EH (cell line): ENCODE measurements at regions not wholly inside any gene's neighbourhood (a gene's known extent, or its start where the extent isn't known, plus 50 kb on each side); places are given as distances from the start of the nearest gene placed in this dataset.

ENCODE experiments used
- DNase-seq: peaks from one replicate; pipeline ENCODE4 v3.0.0-alpha.2; 2015; ENCODE audit warnings: low read depth

DNA sequence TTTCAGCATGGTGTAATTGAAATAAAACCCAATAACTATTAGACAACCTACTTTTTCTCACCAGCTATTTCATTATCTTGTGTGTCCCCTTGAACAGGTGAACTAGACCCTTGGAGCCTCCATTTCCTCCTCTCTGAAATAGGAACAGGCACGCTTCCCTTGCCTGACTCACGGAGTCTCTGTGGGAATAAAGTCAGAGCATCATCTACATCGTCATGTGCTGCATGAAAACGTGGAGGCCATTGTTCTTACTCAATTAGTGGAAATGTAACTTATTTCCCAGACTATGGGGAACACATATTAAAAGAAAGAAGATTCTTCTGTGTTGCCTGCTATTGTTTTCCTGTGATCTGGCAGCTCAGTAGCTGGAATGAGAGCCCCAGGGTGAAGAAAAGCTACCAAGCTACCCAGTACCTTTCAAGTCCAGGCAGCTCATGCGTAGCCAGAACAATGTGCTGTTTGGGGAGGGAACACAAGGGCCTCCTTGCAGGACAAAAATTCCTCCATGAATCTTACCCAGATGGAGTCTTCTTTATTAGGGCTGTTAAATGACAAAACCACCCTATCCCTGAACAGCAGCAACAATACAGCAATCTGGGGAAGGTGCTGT is 59.8 kb downstream of the SOX11 start:
- no peak for DNase-seq

GRCh38 chr2:5756272-5756671 is 64.1 kb downstream of the SOX11 start:
- DNase-seq: no peak

DNA sequence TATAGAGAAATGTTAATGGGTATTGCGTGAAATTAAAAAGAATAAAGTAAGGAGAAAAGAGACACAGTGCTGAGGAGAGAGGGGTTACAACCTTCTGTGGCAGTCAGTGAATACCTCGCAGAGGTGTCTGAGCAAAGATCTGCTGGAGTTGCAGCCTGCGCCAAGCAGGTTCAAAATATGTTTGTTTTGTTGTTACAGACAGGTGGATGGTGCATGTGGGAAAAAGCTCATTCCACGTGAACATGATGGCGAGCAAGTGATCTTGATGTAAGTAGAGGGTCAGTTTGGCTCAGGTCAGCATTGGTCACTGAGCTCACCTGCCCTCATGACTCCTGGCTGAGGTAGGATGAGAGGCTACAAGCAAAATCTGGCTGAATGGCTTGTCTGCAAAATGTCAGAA is 66.2 kb downstream of the SOX11 start:
- DNase-seq: no peak

DNA sequence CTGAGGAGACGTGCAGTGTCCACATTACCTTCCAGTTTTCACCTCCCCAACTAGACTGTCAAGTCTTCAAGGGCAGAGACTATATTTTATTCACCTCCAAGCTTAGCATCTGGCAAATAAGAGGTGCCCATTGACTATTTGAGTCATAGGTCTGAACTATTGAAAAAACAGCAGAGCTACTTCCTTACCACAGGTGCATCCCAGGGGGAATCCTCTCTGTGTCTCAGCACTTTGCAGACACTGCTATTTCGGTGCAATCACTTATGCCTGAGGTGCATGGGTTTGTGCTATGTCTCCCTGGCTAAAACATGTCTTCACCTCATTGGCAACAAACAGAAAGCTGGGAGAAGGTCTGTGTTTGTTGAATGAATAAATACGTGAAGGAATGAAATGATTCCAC is 67.8 kb downstream of the SOX11 start:
- DNase-seq: no peak

- DNase-seq: no peak
These were observed 71.3 kb downstream of the SOX11 start for GRCh38 chr2:5763531-5763930.

DNA sequence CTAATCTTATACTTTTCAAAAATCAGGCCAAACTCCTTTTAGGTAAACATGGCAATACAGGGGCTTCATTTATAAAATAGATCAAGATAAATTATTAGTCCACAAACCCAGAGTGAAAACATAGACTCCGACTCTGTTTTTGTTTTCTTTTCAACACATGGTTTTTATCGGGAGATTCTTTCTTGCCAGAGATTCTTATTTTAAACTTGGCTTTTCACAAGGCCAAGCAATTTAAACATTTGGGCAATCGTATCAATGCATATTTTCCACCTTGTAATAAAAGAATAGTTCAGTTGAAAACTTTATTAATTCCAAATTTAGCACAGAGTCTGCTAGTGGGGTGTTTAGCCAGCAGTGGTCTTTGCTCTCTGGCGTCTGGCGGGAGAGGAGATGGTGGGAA is 71.9 kb downstream of the SOX11 start:
- DNase-seq: no peak

- peak; percentile 9 for DNase-seq
These were observed 73.9 kb downstream of the SOX11 start for GRCh38 chr2:5766056-5766455.

DNA sequence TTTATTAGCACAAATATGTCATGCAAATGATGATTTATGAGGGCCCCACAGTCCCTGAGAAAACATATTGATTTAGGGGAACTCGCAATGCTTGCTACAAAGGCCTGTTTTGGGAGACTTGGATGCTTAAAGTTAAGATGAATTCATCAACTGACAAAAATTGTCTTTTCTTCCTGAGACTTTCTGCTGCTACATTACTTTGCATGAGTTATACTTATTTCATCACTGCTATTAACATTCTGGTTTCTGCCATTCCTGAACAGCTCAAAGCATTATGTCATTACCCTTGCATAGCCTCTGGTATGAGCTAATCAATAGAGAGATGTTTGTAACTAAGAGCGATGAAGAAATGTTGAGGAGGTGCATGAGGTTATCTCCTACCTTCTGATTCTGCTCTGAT is 74.4 kb downstream of the SOX11 start:
- peak; percentile 0 for DNase-seq

GRCh38 chr2:5777131-5777535 is 84.9 kb downstream of the SOX11 start:
- no peak for DNase-seq

DNA sequence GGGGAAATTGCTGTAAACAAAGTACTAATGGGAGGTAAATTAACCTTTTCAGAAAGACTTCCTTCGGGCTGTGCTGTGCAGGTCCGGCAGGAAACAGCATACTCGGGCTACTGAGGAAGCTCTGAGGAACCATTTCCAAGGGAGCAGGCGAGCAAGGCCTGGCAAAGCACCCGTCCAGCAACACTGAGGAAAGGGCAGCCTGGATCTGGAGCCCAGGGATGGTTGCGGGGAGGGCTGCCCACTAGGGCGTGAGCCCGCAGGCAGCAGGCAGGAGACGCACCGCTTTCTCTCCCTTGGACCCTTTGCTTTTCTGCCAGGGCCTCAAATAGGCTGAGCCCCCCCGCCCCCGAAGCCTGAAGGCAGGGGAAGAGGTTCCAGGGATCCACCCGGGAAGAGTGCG is 89.5 kb downstream of the SOX11 start:
- DNase-seq: no peak

DNA sequence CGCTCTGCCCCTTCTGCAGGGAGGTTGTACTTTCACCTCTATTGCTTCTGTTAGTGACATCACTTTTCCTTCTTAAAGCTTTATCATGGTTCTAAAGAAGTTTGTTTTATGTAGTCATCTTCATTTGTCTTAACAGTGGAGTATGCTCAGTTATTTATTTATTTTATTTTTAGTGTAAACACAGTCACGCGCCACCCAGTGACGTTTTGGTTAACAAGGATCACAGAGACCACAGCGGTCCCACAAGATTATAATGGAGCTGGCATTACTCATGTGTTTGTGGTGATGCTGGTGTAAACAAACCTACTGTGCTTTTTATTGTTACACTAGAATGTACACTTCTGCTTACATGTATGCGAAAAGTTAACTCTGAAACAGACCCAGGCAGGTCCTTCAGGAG is 89.9 kb downstream of the SOX11 start:
- DNase-seq: no peak

GRCh38 chr2:5788447-5788846 is 96.3 kb downstream of the SOX11 start:
- DNase-seq: no peak

DNA sequence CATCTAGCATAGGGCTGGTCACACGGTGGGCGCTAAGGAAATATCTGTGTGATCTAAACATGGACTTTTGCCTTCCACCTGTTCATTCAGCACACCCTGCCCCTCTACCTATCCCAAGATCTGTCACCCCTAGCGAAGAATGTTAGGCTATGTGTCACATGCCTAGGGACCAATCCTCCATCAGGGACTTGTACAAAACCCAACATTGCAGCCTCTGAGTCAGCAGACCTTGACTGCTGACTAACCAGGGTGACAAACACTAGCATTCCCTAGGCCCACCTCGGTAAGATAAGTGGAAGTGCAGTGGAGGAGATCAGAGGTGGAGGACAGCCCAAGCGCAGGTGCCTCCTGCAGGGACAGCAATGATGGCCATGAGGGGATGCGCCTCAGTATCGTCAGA is 99.2 kb downstream of the SOX11 start:
- DNase-seq: no peak

GRCh38 chr2:5794012-5794411 is 101.8 kb downstream of the SOX11 start:
- DNase-seq: no peak

- peak; percentile 11 for DNase-seq
These were observed 105.9 kb downstream of the SOX11 start for GRCh38 chr2:5798084-5798483.

DNA sequence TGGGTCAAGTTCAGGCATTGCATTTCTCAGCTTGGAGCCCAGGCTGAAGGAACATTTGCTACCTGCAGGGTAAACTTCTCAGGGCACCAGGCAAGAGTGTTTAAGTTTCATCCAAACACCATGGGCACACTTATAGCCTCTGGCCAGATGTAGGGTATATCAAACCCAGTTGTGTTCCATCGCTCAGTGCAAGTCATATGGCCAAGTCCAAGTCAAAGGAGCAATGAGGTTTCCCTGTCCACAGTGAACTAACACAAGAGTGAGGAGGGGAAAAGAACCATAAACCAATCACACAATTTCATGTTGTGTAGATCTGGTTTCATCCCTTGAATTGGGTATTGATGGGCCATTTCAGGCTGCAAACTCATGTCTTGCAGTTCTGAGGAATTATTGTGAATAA is 107.2 kb downstream of the SOX11 start:
- DNase-seq: no peak

GRCh38 chr2:5803547-5803946 is 111.4 kb downstream of the SOX11 start:
- peak; percentile 13 for DNase-seq

GRCh38 chr2:5818961-5819600 is 126.9 kb downstream of the SOX11 start:
- DNase-seq: no peak

DNA sequence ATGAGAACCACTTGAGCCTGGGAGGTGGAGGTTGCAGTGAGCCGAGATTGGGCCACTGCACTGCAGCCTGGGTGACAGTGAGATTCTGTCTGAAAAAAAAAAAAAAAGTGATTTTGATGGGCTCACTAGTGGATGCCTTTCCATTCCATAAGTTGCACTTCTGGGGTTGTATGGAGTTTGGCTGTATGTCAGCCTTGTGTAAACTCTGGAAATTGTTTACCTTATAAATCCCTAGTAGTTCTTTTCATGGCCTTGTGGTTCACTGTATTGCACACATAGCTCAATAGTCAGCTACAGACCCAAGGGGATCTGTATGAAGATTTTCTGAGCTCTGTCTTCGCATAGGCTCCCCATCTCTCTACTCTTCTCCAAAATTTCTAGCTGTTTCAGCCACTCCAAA is 131.9 kb downstream of the SOX11 start:
- DNase-seq: no peak

DNA sequence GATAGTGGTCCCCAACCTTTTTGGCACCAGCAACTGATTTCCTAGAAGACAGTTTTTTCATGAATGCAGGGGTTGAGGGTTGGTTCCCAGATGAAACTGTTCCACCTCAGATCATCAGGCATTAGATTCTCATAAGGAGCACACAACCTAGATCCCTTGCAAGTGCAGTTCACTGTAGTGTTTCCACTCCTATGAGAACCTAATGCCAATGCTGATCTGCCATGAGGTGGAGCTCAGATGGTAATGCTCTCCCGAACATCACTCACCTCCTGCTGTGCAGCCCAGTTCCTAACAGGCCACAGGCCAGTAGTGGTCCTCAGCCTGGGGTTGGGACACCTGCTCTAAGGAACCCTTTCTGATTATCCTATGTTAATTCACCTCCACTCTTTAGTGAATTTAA is 133.5 kb downstream of the SOX11 start:
- no peak for DNase-seq

DNA sequence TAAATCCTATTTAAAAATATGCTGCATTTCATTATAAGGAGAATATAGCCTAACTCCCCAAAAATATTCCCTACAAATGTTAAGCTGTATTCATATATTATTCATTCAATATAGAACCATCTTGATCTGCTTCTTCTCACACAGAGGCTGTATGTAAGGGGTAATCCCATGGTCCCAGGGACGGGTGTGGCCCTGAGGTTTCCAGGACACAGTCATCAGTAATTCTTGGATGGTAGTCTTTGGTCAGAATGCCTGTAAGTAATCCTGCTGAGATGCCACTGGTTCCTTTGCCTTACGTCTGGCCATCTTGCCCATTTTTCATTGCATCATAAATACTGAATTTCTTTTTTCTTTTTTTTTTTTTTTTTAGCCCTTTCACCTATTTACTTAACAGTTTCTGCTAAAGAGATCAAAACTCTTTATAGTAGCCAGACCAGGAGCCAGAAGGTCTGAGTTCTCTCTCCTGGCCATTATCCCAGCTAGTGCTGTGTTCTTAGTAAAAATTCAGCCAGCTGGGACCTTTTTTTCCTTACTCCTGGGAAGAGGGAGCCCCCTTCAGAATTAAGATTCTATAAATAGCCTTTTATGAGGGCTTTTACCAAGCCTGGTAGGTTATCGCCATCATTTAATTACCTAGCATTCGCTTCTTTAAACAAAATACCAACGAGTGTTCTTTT is 134.9 kb downstream of the SOX11 start:
- no peak for DNase-seq

GRCh38 chr2:5834501-5834900 is 142.3 kb downstream of the SOX11 start:
- DNase-seq: no peak

- no peak for DNase-seq
These were observed 147.4 kb downstream of the SOX11 start for GRCh38 chr2:5839550-5839949.

DNA sequence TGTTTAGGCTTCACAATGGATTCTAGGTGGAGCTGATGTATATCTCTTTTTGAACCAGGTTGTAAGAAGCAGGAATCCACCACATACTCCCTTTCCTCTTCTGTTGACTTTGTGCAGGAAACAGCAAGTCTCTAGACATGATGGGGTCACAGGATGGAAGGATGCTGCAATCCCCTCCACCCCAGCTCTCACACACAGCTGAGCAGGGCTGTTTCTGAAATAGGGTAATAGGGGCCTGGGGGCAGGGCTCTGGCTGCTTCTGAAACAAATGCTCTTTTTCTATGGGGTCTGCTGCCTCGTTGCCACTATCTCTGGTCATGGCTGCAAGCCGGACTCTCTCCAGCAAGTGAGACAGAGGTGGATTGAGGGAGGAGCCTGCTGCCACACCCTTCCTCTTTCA is 148.9 kb downstream of the SOX11 start:
- DNase-seq: no peak
